ENCODE measurements at regions not wholly inside any gene's neighbourhood (a gene's known extent, or its start where the extent isn't known, plus 50 kb on each side); places are given as distances from the start of the nearest gene placed in this dataset.
"Not testable (repeated sequence)": the region's sequence is repeated elsewhere in the genome, so short reads cannot be mapped to it uniquely, and the experiment has no call there.

DNA sequence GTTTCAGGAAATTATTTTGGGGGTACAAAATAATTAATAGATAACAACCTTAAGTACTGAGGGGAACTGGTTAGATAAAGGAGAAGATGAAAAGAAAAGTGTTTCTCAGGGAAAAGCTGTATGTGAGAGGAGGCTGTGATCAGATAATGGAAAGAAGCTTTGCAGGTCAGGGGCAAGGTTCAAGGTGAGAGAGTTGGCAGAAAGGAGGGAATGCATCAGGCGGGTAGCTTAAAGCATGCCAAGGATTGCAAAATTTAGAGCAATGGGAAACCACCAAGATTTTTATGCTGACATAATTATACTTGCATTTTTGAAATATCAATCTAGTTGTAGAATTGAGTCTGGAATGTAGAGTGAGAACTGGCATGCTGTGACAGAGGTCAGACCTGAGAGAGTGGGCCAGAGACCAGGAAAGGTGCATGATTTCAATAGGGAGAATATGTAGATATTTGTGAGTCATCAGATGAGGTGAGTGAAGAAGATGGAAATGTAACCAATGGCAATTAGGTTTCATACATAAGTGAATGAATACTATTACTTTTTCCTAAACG is 508.7 kb downstream of the TRIML1 start:
- no peak for DNase-seq (ENCODE audit: extremely low read depth, low read depth)

DNA sequence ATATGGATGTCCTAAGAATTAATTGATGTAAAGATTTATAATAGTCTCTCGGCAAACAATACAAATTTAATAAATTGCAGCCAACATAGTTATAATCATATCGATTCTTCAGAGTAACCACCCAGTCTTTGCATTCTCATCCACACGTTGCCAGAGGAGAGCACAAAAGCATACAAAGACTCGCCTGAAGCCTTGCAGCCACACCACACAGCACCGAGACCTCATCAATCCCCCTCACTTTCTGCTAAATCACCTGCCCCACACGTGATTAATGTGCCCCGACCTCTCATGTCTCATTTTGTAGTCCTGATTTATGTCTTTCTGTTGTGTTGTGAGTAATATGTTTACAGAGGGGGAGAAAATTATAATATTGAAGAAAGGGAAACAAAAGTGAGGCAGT is 510.4 kb downstream of the TRIML1 start:
- DNase-seq (ENCODE audit: extremely low read depth, low read depth): no peak

DNA sequence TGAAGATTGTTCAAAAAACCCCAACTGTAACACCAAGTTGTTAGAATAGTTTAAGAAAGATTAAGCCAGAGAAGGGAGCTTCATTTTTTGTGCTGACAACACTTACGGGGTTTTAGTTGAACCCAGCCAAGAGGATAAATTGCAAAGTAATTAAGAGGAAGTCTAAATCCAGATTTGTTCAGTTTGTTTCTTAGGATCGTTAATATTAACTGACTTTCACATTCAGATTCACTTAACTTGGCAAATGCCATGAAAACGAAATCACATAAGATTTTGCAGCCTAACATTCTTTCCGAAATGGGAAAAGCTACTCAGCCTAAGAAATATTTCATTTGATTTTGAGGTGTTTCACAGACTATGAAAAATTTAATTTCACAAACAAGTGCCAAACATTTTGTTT is 511.3 kb downstream of the TRIML1 start:
- DNase-seq (ENCODE audit: extremely low read depth, low read depth): no peak

DNA sequence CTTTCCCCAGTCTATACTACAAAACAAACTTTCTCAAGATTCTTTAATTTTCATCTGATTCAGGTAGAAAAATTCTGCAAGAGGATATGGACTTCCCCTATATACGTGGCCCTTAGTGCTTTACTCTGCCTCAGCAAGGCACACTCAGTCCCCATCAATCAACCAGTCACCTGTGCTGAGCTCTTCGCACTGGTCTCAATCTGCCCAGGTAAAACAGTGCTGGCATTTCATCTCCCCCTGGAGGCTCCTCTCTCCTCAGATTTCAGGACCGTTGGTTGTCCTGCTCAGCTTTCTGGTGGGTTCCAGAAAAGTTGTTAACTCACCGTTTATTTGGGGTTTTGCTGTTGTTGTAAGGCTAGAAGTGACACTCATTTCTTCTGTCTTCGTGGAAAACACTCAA is 518.1 kb downstream of the TRIML1 start:
- no peak for DNase-seq (ENCODE audit: extremely low read depth, low read depth)

DNA sequence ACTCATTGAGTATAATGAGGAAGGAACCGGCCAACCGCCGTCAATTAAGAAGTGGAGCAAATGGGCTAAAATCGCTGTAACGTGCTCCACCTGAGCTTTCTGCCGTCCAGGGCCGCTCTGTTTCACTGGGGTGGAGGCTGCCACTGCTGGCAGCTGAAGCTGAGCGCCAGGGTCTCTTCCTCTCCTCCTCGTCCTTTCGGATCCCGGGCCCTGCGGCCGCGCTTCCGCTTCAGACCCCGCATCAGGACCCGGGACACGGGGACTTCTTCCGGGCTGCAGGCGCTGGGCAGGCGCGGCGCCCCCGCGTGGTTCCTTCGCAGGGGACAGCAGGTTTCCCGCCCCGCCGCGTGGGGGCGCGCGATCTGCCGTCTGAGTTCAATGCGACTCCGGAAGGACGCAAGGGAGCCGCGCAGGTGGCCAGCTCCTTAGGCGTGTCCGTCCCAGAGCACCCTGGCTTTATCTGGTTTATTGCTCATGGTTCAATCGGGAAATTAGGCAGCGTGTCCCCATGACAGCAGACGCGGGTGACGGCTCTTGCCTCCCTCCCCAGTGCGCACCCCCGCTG is 519.8 kb downstream of the TRIML1 start:
- no peak for DNase-seq (ENCODE audit: extremely low read depth, low read depth)

DNA sequence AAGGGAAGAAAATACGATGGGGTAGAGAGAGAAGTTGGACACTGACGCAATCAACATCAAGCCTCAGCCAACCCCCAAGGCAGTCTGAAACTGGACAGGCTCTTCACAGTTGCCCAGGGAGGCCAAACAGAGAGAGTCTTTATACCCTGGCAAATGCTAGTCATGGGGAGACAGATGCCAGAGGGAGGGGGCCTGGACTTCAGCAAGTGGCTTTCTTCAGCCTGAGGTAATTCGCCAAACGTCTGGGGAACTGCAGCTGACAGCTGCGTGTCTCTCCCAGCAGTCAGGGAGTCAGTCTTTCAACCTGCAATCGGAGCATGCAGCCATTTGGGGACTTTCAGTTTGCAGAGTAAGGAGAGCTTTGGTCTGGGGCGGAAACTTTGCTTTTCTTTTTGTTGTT is 521.6 kb downstream of the TRIML1 start:
- no peak for DNase-seq (ENCODE audit: extremely low read depth, low read depth)

DNA sequence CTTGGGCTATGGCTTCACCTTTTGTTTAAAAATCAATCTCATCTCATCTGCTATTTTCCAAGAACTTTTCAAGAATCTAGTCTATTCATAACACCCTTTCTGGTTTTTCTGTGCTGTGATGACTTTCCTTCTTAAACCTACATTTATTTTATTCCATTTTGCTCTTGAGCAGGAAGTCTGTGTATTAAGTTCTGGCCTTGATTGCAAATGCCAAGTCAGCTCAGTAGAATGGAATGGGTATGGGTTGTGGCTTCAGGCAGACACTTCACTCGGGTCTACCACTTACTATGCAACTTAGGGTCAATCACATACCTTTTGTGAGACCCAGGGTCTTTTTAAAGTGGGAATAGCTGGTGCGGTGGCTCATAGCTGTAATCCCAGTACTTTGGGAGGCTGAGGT is 522.3 kb downstream of the TRIML1 start:
- DNase-seq (ENCODE audit: extremely low read depth, low read depth): no peak

DNA sequence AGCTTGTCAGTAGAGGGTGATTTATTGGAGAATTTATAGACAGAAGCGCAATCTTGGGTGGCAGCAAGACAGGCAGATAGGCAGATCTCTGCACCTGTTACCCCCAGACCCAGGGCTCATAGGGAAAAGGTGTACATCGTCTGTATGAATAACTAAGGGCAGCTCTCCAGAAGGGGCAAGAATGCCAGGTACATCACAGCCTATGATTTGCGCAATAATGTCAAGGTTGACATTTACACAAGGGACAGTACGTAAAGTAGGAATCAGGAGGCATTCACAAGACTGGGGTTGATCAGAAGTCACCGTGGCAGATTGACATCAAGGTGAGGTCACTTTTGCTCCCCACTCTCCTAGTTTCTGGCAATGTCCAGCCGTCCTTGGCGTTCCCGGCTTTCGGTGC is 524.1 kb downstream of the TRIML1 start:
- no peak for DNase-seq (ENCODE audit: extremely low read depth, low read depth)

DNA sequence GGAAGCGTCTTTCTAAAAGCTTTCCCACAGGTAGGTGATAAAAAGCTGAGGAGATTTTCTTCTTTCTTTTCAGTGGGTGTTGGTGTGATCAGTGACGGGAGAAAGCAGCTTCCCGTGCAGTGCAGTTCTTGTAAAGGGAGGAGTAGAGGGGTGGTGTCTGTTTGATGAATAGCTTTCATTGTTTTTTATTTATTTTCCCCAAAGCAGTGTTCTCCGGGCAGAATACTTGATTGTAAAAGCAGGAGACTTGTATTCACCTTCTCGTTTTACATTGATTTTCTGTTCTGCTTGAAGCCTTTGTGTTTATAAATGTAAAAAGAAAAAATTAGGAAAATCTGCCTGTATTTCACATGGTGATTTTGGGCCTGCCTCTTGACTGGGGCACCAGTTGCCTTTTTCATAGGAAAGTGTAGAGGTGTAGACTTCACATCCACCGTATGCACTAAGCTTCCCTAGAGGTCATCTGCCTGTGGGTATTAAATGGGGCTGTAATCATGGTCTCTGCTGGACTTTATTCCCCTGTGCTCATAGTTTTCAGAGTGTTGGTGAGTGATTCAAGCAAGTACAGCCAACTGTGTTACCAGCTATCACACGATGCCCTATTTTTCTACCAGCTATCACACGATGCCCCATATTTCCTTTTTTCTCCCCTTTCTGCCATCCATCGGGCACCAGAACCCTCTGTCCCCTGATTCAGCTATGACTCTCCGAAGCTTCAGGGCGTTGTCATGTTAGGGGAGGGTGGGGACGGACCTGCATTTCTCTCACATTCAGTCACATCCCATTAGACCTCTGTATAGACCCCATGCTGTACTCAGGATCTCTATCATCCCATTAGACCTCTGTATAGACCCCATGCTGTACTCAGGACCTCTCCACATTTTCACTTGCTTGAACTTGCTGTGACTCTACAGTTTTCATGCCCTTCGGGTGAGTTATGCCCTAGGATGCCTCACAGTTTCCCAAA is 526.5 kb downstream of the TRIML1 start:
- no peak for DNase-seq (ENCODE audit: extremely low read depth, low read depth)

DNA sequence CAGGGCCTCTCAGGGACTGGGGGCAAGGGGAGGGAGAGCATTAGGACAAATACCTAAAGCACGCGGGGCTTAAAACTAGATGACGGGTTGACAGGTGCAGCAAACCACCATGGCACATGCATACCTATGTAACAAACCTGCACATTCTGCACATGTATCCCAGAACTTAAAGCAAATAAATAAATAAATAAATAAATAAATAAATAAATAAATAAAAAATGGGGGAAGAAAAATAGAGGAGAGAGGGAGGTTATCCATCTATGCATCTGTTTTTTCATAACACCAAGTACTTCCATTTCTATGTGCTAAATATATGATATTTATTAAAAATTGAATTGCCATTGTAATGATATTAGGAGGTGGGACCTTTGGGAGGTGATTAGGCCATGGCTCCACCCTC is 539.5 kb downstream of the TRIML1 start:
- DNase-seq (ENCODE audit: extremely low read depth, low read depth): not testable (repeated sequence)

DNA sequence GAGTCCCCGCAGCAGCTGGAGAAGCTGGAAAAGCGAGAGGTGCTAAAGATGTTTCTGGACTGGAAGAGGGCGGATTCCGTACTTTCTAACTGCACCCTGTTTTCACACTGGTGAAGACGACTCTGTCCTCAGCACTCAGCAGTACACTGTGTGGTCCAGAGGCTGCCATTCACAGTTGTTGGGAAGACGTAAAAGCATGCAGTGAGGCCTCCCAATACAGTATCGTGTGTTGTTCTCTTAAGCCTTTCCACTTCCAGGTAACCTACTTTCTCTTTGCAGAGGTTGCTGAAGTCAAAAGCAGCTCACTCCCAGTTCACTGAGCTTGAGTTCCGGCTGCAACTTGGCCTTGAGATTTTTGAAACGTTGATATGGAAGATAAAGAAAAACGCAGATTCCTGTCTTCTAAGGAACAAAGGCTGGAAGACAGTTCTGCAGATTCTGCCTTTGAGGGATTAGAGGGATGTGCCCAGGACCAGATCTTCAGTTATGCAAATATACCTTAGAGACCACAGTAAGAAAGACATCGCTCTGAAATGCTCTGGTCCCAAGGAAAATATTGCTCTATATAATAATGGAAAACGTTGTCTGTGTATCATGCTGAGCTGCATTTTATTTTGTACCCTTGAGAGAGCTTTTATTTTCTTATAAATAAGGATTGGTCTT is 540.9 kb downstream of the TRIML1 start:
- DNase-seq (ENCODE audit: extremely low read depth, low read depth): no peak

DNA sequence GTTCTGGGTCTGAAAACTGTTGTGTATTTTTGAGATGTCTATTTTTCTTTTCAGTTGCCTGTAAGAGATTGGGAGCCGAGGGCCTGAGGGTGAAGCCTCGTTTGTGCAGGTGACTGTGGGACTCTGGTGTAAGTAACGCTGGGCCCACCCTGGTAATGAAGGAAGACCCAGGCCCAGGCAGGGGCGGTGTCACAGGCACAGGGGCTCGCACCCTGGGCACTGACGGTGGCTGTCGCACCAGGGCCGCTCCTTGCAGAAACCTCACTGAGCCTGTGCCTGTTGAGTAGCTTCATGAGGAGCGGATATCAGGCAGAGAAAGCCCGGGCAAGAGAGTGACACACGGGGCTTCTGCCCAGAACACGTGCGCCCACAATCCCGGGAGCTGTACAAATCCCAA is 541.4 kb downstream of the TRIML1 start:
- no peak for DNase-seq (ENCODE audit: extremely low read depth, low read depth)

DNA sequence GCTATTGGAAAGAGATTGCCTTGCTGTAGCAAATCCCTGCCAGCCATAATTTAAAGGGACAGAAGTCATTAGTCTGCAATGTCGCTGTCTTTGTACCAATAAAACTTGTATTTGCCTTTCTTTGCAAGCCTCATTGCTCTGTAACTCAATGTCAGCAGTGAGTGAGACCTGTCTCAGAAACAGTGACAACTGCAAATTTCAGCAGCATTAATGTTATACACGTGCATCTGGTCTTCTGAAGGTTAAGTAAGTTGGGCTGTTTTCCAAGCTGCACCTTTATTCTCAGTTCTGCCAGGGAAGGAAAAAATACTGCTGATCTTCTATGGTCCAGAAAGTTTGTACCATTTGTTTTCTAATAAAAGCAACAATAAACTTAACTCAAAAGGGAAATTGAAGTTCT is 543.1 kb downstream of the TRIML1 start:
- DNase-seq (ENCODE audit: extremely low read depth, low read depth): no peak

DNA sequence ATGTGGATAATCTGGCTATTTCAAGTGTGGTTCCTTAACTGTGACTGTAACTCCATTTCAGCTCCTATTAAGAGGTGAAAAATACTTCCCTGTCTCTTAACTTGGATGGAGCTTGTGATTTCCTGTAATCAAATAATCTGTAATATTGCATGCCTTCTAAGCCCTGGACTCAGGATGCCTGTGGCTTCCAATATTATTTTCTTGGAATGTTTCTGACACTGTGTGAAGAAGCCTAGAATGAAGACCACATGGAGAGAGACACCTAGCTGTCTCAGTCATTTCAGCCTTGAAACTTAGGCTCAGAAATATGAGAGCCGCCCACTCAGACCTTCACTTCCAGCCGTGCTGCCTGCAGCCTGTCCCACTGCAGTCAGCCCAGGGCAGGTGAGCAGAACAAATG is 544.3 kb downstream of the TRIML1 start:
- DNase-seq (ENCODE audit: extremely low read depth, low read depth): no peak

DNA sequence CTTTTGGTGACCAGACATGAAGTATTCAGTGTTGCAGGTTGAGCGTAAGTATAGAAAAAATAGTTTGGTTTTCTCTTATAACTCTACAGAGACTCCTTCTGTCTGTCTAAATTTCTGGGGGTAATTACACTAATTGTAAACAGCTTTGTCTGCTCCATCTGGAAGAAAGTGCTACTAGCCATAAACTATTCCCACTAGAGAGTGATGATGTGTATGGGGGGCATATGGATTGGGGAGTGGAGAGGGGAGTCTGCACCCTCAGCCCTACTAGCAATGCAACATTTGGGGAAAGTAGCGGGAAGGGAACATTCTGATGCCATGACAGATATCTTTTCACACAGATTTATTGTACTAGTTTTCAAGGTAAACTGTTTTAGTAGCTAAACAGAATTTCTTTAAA is 549.7 kb downstream of the TRIML1 start:
- no peak for DNase-seq (ENCODE audit: extremely low read depth, low read depth)

DNA sequence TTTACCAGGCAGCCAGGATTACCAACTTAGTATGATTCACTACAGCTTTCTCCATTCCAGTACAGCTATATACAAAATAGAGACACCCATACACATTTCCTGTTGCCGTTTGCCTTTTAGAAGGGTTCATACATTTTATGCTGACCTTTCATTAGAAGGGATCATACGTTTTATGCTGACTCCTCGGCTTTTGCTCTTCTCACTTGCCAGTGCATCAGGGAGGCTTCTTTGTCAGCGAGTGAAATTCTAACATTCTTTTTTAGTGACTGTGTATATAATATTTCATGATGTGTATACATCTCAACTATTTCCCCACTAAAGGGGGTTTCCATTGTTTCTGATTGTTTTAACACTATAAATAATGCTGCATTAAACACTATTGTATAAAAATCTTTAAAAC is 552.6 kb downstream of the TRIML1 start:
- no peak for DNase-seq (ENCODE audit: extremely low read depth, low read depth)

DNA sequence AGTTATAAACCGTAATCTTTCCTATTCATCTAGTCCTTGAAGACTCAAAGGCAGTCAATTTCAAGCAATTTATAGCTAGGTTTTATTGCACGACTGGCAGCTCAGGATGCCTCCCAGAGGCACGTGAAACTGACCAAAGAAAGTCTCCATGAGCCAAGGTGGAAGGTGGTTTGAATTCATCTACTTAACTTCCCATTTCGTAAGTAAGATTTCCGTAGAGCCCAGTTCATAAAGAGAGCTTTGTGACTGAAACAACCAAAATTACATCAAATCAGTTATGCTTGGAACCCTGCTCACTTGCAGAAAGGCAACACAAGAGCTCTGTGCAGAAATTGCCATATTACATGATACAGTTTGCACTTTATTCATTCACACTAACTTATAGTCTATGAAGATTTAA is 556.0 kb downstream of the TRIML1 start:
- no peak for DNase-seq (ENCODE audit: extremely low read depth, low read depth)

DNA sequence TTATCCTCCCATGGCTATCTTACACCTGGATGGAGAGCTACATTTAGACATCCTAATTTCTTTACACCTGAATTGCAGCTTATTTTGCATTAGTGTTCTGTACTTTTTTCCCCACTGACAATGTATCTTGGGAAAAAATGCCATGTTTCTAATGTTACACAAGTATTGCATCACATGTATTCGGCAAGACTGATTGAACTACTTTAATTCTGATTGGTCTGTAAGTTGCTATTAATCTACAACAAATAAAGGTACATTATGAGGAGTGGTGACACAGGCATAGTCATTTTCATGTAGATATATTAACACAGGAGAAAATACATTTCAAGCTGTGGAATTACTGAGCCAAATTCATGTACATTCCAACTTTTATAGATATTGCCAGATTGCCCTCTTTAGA is 558.0 kb downstream of the TRIML1 start:
- DNase-seq (ENCODE audit: extremely low read depth, low read depth): no peak

DNA sequence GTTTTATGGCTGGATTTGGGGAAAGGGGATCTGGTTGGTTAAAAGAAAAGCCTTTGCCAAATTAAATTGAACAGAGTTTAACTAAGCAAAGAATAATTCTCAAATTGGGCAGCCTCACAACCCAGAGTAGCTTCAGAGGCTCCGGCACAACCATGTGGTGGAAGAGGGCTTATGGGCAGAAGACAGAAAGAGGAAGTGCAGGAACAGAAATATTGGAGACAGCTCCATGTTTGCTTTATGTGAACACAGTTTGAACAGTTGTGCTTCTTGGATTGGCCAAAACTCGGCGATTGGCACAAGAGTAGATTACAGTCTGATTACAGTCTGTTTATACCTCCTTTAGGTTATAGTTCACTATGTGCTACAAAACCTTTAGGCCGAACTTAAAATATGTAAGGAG is 562.7 kb downstream of the TRIML1 start:
- no peak for DNase-seq (ENCODE audit: extremely low read depth, low read depth)

DNA sequence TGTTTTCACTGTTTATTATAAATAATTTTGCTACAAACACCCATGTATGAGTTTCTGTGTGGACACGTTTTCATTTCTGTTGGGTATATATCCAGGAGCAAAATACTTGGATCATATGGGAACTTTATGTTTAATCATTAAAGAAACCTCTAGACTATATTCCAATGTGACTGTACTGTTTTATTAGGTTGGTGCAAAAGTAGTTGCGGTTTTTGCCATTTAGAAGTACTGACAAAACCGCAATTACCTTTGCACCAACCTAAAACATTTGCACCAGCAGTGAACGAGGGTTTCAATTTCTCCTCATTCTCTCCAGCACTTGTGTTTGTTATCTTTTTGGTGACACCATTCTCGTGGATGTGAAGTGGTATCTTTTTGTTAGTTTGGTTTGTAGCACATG is 565.0 kb downstream of the TRIML1 start:
- no peak for DNase-seq (ENCODE audit: extremely low read depth, low read depth)

DNA sequence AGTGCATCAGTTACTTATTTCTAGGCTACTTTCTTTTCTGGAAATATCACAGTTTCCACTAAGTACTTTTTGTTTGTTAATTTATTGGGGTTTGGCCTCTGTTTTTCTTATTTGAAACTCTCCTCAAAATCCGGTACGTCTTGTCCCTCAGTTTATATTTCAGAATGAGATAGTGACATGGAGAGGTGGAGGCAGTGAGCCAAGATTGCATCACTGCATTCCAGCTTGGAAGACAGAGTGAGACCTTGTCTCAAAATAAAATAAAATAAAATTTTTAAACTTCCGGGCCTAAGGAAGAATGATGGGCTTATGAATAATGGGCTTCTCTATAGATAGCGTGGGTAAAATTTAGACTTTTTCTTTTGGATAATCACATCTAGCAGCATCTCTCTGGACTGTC is 567.8 kb downstream of the TRIML1 start:
- no peak for DNase-seq (ENCODE audit: extremely low read depth, low read depth)

DNA sequence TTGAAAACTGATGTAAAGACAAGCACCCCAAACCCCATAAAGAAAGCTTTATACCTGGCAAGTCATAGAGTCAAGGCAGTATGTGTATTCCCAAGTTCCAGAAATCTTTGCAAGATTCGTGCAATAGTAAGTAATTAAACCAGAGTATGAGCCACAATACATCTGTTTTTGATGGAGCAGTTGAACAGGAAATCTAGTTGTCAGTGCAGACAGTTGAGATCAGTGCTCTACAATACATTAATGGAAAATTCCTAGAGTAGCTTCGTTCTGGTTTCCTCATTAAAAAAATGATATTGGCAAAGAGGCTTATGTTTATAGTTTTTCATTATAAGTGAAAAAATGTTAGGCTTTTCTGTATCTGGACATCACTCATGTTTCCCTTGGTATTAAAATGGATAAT is 575.3 kb downstream of the TRIML1 start:
- no peak for DNase-seq (ENCODE audit: extremely low read depth, low read depth)

All from NCI-H460 (cell line).